ENCODE measurements at regions not wholly inside any gene's neighbourhood (a gene's known extent, or its start where the extent isn't known, plus 50 kb on each side); places are given as distances from the start of the nearest gene placed in this dataset.
"Not testable (repeated sequence)": the region's sequence is repeated elsewhere in the genome, so short reads cannot be mapped to it uniquely, and the experiment has no call there.

- no peak for TF ChIP-seq CTCF (IDR thresholded peaks at IDR 0.05; ENCODE audit: low read depth, low read length)
- no peaks in the 10 kb centered on the region for H3K27me3 ChIP-seq
- H3K4me1 ChIP-seq = no peaks in the 10 kb centered on the region
- no peaks in the 10 kb centered on the region for H3K36me3 ChIP-seq
- H3K4me3 ChIP-seq (ENCODE audit: low read depth, low read length) = no peak overlapping the region
- no peaks in the 10 kb centered on the region for H3K9me3 ChIP-seq
- no peak for DNase-seq
Observed at GRCh38 chrX:88101968-88102367, 584.4 kb downstream of the KLHL4 start.

GRCh38 chrX:88135735-88136134 lies 611.3 kb upstream of the CPXCR1 start:
- Histone ChIP-seq H3K4me1 (no peaks in the 10 kb centered on the region), H3K27me3 (no peaks in the 10 kb centered on the region), H3K36me3 (no peaks in the 10 kb centered on the region), H3K4me3 (ENCODE audit: low read depth, low read length) (no peak overlapping the region), H3K9me3 (no peaks in the 10 kb centered on the region)
- no peak for TF ChIP-seq CTCF (IDR thresholded peaks at IDR 0.05; ENCODE audit: low read depth, low read length)
- no peak for DNase-seq

- H3K4me3 ChIP-seq (ENCODE audit: low read depth, low read length) = no peak overlapping the region
- TF ChIP-seq CTCF (IDR thresholded peaks at IDR 0.05; ENCODE audit: low read depth, low read length) = no peak
Observed at GRCh38 chrX:88136328-88136727, 610.7 kb upstream of the CPXCR1 start.

GRCh38 chrX:88146577-88146976 lies 600.4 kb upstream of the CPXCR1 start:
- no peak for DNase-seq
- no peaks in the 10 kb centered on the region for H3K4me1 ChIP-seq
- TF ChIP-seq CTCF (IDR thresholded peaks at IDR 0.05; ENCODE audit: low read depth, low read length) = no peak
- no peaks in the 10 kb centered on the region for H3K27me3 ChIP-seq
- no peaks in the 10 kb centered on the region for H3K9me3 ChIP-seq
- H3K36me3 ChIP-seq = no peaks in the 10 kb centered on the region
- H3K4me3 ChIP-seq (ENCODE audit: low read depth, low read length) = no peak overlapping the region

More at GRCh38 chrX:88136328-88136727, 610.7 kb upstream of the CPXCR1 start:
- Histone ChIP-seq H3K9me3 (no peaks in the 10 kb centered on the region), H3K27me3 (no peaks in the 10 kb centered on the region), H3K36me3 (no peaks in the 10 kb centered on the region), H3K4me1 (no peaks in the 10 kb centered on the region)
- DNase-seq = no peak

GRCh38 chrX:88170553-88170952 lies 576.5 kb upstream of the CPXCR1 start:
- H3K9me3 ChIP-seq = no peaks in the 10 kb centered on the region
- H3K36me3 ChIP-seq = no peaks in the 10 kb centered on the region
- no peak overlapping the region for H3K4me3 ChIP-seq (ENCODE audit: low read depth, low read length)
- no peak for DNase-seq
- no peaks in the 10 kb centered on the region for H3K4me1 ChIP-seq
- TF ChIP-seq CTCF (IDR thresholded peaks at IDR 0.05; ENCODE audit: low read depth, low read length) = no peak
- H3K27me3 ChIP-seq = no peaks in the 10 kb centered on the region

- not testable (repeated sequence) for H3K36me3 ChIP-seq; H3K4me3 ChIP-seq (ENCODE audit: low read depth, low read length); H3K4me1 ChIP-seq; DNase-seq; H3K27me3 ChIP-seq; H3K9me3 ChIP-seq
Observed at GRCh38 chrX:88173932-88174440, 573.0 kb upstream of the CPXCR1 start.

GRCh38 chrX:88202149-88202548 lies 544.9 kb upstream of the CPXCR1 start:
- no peaks in the 10 kb centered on the region for H3K27me3 ChIP-seq
- no peaks in the 10 kb centered on the region for H3K9me3 ChIP-seq
- TF ChIP-seq CTCF (IDR thresholded peaks at IDR 0.05; ENCODE audit: low read depth, low read length) = no peak
- H3K4me3 ChIP-seq (ENCODE audit: low read depth, low read length) = no peak overlapping the region
- DNase-seq = no peak
- no peaks in the 10 kb centered on the region for H3K4me1 ChIP-seq
- H3K36me3 ChIP-seq = no peaks in the 10 kb centered on the region
